ENCODE measurements at regions not wholly inside any gene's neighbourhood (a gene's known extent, or its start where the extent isn't known, plus 50 kb on each side); places are given as distances from the start of the nearest gene placed in this dataset.

DNA sequence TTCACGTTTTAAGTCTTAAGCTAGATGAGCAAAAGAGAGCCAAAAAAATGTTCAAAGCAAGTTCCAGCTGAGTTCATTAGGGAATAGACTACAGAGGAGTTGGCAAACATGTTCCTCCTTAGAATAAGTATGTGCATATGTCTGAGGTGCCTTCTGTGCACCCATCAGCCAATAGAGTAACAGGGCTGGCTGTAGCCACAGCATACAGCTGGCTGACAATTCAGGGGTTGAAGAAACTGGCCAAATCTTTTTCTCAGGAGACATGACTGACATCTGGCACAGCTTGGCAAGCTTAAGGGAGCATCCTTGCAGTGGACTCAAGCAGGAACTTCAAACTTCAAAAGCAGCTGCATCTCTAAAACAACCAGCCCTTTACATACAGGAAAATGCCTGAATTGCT lies 414.8 kb upstream of the PCDH20 start:
- no peak for TF ChIP-seq ARNTL (CRISPR knock-in tag; IDR thresholded peaks at IDR 0.05; ENCODE audit: borderline replicate concordance, low read depth)
- TF ChIP-seq PATZ1 (CRISPR knock-in tag; IDR thresholded peaks at IDR 0.05; ENCODE audit: borderline replicate concordance): no peak
- no peak for TF ChIP-seq ZFP30 (CRISPR knock-in tag; IDR thresholded peaks at IDR 0.05)
- TF ChIP-seq TCF4 (CRISPR knock-in tag; IDR thresholded peaks at IDR 0.05; ENCODE audit: borderline replicate concordance): no peak
- no peak for TF ChIP-seq ESRRG (CRISPR knock-in tag; IDR thresholded peaks at IDR 0.05)
- no peak for TF ChIP-seq BACH2 (CRISPR knock-in tag; IDR thresholded peaks at IDR 0.05; ENCODE audit: borderline replicate concordance)
- TF ChIP-seq, protein P1, sequence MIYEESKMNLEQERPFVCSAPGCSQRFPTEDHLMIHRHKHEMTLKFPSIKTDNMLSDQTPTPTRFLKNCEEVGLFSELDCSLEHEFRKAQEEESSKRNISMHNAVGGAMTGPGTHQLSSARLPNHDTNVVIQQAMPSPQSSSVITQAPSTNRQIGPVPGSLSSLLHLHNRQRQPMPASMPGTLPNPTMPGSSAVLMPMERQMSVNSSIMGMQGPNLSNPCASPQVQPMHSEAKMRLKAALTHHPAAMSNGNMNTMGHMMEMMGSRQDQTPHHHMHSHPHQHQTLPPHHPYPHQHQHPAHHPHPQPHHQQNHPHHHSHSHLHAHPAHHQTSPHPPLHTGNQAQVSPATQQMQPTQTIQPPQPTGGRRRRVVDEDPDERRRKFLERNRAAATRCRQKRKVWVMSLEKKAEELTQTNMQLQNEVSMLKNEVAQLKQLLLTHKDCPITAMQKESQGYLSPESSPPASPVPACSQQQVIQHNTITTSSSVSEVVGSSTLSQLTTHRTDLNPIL (CRISPR knock-in tag; IDR thresholded peaks at IDR 0.05; ENCODE audit: low read depth): no peak
- TF ChIP-seq RARB (CRISPR knock-in tag; IDR thresholded peaks at IDR 0.05): no peak
- no peak for TF ChIP-seq ZFP3 (CRISPR knock-in tag; IDR thresholded peaks at IDR 0.05)
- no peak for TF ChIP-seq TOX (CRISPR knock-in tag; IDR thresholded peaks at IDR 0.05; ENCODE audit: borderline replicate concordance)
- TF ChIP-seq, protein P2, sequence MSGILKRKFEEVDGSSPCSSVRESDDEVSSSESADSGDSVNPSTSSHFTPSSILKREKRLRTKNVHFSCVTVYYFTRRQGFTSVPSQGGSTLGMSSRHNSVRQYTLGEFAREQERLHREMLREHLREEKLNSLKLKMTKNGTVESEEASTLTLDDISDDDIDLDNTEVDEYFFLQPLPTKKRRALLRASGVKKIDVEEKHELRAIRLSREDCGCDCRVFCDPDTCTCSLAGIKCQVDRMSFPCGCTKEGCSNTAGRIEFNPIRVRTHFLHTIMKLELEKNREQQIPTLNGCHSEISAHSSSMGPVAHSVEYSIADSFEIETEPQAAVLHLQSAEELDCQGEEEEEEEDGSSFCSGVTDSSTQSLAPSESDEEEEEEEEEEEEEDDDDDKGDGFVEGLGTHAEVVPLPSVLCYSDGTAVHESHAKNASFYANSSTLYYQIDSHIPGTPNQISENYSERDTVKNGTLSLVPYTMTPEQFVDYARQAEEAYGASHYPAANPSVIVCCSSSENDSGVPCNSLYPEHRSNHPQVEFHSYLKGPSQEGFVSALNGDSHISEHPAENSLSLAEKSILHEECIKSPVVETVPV (CRISPR knock-in tag; IDR thresholded peaks at IDR 0.05): no peak
- no peak for TF ChIP-seq ISL1 (CRISPR knock-in tag; IDR thresholded peaks at IDR 0.05)
- TF ChIP-seq, protein P3, sequence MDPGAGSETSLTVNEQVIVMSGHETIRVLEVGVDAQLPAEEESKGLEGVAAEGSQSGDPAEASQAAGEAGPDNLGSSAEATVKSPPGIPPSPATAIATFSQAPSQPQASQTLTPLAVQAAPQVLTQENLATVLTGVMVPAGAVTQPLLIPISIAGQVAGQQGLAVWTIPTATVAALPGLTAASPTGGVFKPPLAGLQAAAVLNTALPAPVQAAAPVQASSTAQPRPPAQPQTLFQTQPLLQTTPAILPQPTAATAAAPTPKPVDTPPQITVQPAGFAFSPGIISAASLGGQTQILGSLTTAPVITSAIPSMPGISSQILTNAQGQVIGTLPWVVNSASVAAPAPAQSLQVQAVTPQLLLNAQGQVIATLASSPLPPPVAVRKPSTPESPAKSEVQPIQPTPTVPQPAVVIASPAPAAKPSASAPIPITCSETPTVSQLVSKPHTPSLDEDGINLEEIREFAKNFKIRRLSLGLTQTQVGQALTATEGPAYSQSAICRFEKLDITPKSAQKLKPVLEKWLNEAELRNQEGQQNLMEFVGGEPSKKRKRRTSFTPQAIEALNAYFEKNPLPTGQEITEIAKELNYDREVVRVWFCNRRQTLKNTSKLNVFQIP (CRISPR knock-in tag; IDR thresholded peaks at IDR 0.05; ENCODE audit: borderline replicate concordance, low read depth): no peak
